ENCODE measurements at regions not wholly inside any gene's neighbourhood (a gene's known extent, or its start where the extent isn't known, plus 50 kb on each side); places are given as distances from the start of the nearest gene placed in this dataset.

DNA sequence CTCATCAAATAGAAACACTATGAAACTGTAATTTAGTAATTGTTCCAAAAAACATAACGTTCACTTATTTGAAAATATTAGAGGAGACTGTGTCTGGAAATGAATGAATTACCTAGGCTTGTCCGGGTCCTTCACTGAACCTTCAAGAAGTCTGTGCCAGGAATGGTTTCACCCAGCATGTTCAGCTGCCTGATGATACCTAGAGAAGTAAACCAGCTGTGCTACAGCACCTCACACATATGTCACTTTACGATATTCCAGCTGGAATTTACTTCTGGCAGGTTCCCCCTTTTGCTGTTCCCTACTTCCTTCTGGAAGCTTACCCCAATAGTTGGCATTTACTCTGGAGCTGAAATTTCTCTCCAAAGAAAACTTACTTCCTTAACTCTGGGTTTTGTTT lies 906.5 kb downstream of the FAT4 start:
- Mint-ChIP-seq H3K27me3 (no peaks in the 10 kb centered on the region), H3K4me3 (no peak overlapping the region), H3K4me1 (no peaks in the 10 kb centered on the region), H3K9me3 (peaks cover 0 to 5% (median 0%) of the 10 kb centered on the region in 7 donors), H3K36me3 (no peaks in the 10 kb centered on the region), H3K27ac (no peak overlapping the region)
- no peak for DNase-seq
- ATAC-seq (ENCODE audit: low read depth in 2 of 2): no peak

DNA sequence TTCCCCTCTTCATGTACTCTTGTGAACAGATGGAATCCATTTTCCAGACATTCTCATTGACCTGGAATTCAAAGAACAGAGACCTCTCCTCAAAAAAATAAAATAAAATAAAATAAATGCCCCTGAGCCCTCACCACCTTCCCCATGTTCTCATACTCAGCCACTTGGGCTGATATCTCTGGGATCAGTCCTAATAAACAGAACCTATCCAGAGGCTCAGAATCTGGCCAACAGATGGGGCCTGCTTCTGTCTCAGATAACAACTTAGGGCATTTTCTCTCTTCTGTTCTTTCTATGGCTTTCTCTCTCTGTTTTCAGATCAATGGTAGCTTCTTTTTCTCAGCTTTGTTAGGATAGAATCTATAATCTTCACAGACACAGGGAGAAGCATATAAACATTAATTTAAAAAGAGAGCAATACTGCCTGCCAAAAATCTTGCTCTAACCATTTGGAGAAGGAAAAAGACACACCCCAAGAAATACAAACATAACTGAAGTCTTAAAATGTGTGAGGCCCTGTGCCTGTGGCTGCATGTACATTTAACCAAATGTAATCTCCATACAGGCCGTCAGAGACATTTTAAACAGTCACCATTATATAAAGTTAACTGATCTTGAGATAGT lies 907.1 kb downstream of the FAT4 start:
- Mint-ChIP-seq H3K27me3 (no peaks in the 10 kb centered on the region), H3K36me3 (no peaks in the 10 kb centered on the region), H3K4me3 (no peak overlapping the region), H3K4me1 (no peaks in the 10 kb centered on the region), H3K27ac (no peak overlapping the region), H3K9me3 (peaks cover 0 to 5% (median 0%) of the 10 kb centered on the region in 7 donors)
- DNase-seq: no peak
- no peak for ATAC-seq (ENCODE audit: low read depth in 2 of 2)

- H3K36me3 Mint-ChIP-seq: no peaks in the 10 kb centered on the region
- H3K27me3 Mint-ChIP-seq: no peaks in the 10 kb centered on the region
- H3K27ac Mint-ChIP-seq: no peak overlapping the region
- DNase-seq: no peak
- no peak for ATAC-seq (ENCODE audit: low read depth in 2 of 2)
- no peak overlapping the region for H3K4me3 Mint-ChIP-seq
- H3K9me3 Mint-ChIP-seq: peaks cover 0 to 5% (median 0%) of the 10 kb centered on the region in 7 donors
- H3K4me1 Mint-ChIP-seq: no peaks in the 10 kb centered on the region
Observed at GRCh38 chr4:126223784-126224407, 909.1 kb downstream of the FAT4 start.

DNA sequence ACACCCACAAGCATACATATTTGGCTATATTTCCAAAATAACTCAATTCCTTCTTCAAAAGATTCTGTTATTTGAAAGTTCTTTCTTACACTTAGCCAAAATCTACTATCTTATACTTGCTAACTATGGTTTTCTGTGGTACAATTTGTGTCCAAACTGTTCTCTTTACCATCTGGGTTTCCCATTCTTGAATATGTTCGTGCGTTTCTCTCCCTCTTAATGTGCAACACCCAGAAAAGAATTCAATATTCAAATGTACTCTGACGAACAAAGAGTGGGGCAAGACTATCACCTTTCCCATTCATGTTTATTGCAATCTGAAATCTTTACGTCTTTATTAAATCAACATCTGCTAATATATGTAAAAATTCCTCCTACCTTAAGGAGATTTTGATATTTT lies 912.7 kb downstream of the FAT4 start:
- no peaks in the 10 kb centered on the region for H3K4me1 Mint-ChIP-seq
- H3K27me3 Mint-ChIP-seq: no peaks in the 10 kb centered on the region
- H3K9me3 Mint-ChIP-seq: peaks cover 0 to 8% (median 0%) of the 10 kb centered on the region in 7 donors
- no peak overlapping the region for H3K27ac Mint-ChIP-seq
- H3K4me3 Mint-ChIP-seq: no peak overlapping the region
- no peak for ATAC-seq (ENCODE audit: low read depth in 2 of 2)
- no peaks in the 10 kb centered on the region for H3K36me3 Mint-ChIP-seq
- no peak for DNase-seq

- DNase-seq: no peak
- no peaks in the 10 kb centered on the region for H3K36me3 Mint-ChIP-seq
- no peak for ATAC-seq (ENCODE audit: low read depth in 2 of 2)
- H3K4me3 Mint-ChIP-seq: no peak overlapping the region
- no peaks in the 10 kb centered on the region for H3K27me3 Mint-ChIP-seq
- peaks cover 0 to 22% (median 3%) of the 10 kb centered on the region in 7 donors for H3K9me3 Mint-ChIP-seq
- no peak overlapping the region for H3K27ac Mint-ChIP-seq
- H3K4me1 Mint-ChIP-seq: no peaks in the 10 kb centered on the region
Observed at GRCh38 chr4:126230269-126230668, 915.5 kb downstream of the FAT4 start.

DNA sequence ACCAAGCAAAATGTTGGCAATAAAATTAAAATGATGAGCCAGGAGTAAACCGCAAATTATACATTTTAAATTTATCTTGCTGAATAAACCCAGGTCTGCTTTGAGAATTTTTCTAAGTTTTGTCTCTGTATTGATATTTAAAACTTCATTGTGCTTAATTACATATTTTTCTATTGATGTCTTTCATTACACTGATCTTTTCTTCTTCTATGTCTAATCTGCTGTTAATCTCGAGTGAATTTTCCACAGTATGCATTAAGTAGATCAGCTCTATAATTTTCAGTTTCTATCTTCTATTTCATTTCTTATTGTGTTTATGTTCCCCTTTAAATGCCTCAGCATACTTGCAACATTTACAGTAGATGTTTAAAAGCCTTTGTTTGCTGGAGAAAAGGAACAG lies 918.7 kb downstream of the FAT4 start:
- H3K27me3 Mint-ChIP-seq: no peaks in the 10 kb centered on the region
- DNase-seq (no peak), ATAC-seq (ENCODE audit: low read depth in 2 of 2) (no peak)
- H3K36me3 Mint-ChIP-seq: no peaks in the 10 kb centered on the region
- H3K4me3 Mint-ChIP-seq: no peak overlapping the region
- H3K4me1 Mint-ChIP-seq: no peaks in the 10 kb centered on the region
- peaks cover 3 to 32% (median 8%) of the 10 kb centered on the region in 7 donors for H3K9me3 Mint-ChIP-seq
- H3K27ac Mint-ChIP-seq: no peak overlapping the region

GRCh38 chr4:126238013-126238412 lies 923.3 kb downstream of the FAT4 start:
- H3K27me3 Mint-ChIP-seq: no peaks in the 10 kb centered on the region
- DNase-seq (no peak), ATAC-seq (ENCODE audit: low read depth in 2 of 2) (no peak)
- no peaks in the 10 kb centered on the region for H3K4me1 Mint-ChIP-seq
- H3K4me3 Mint-ChIP-seq: no peak overlapping the region
- H3K27ac Mint-ChIP-seq: no peak overlapping the region
- no peaks in the 10 kb centered on the region for H3K36me3 Mint-ChIP-seq
- H3K9me3 Mint-ChIP-seq: peaks cover 3 to 25% (median 10%) of the 10 kb centered on the region in 7 donors

DNA sequence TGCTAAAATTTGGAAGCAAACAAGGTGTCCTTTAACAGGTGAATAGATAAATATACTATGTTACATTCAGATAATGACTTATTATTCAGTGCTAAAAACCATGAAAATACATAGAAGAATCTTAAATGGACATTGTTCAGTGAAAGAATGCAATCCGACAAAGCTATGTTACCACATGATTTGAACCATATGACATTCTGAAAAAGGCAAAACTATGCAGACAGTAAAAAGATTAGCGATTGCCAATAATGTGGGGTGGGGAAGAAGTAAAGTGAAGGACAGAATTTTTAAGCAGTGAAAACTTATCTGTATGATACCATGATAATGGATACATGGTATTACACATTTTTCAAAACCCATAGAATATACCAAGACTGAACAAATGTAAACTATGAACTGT lies 926.9 kb downstream of the FAT4 start:
- no peak for ATAC-seq (ENCODE audit: low read depth in 2 of 2)

DNA sequence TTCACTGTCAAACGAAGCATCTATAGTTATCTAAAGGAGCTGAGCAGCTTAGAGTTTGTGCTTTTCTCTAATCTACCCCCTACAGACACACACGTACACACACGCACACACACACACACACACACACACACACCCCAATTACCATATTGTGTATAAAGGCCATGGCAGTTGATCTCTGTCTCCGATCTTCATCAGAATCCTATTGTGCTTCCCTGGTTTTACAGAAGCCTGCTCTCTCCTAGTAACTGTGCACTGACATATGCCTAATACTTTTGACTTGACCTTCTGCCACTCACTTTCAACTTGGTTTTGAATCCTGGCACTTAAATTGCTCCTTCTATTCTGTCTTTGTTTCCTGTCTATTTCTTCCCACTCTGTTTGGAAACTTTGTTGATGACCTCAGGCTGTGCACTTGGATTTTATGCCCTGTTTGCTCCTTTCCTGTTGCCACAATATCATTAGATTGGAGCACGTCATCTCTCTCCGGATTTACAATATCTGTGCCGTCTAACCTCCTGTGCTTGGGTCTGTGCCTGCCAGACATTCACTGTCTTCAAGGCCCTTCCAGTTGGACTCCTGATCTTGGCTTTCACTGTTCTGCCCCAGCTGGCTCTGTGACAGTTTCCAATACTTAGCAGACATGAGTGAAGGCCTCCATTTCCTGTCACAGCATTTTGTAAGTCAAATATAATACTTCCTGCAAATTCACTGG lies 928.1 kb downstream of the FAT4 start:
- no peak overlapping the region for H3K4me3 Mint-ChIP-seq

More for the DNA sequence above, 926.9 kb downstream of the FAT4 start:
- Mint-ChIP-seq H3K4me3 (no peak overlapping the region), H3K4me1 (no peaks in the 10 kb centered on the region), H3K27me3 (no peaks in the 10 kb centered on the region), H3K36me3 (no peaks in the 10 kb centered on the region), H3K27ac (no peak overlapping the region), H3K9me3 (peaks cover 0 to 10% (median 4%) of the 10 kb centered on the region in 7 donors)
- DNase-seq: no peak

DNA sequence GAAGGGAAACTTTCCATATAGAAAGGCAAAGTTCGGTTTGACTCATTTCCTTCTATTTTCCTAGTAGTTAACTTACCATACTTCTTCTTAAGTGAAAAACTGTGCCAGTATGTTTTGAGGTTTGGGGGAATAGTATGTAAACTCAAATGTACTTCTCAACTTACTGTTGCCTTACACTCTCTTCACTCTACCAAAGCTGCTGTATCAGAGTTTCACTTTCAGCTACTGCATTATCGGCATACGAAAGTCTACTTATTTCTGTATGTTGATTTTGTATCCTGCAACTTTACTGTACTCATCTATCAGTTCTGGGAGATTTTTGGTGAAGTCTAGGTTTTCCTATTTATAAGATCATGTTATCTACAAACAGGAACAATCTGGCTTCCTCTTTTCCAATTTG lies 932.7 kb downstream of the FAT4 start:
- H3K27me3 Mint-ChIP-seq: no peaks in the 10 kb centered on the region
- ATAC-seq (ENCODE audit: low read depth in 2 of 2): no peak
- no peaks in the 10 kb centered on the region for H3K4me1 Mint-ChIP-seq
- no peaks in the 10 kb centered on the region for H3K36me3 Mint-ChIP-seq
- DNase-seq: no peak
- H3K4me3 Mint-ChIP-seq: no peak overlapping the region
- H3K9me3 Mint-ChIP-seq: peaks cover 0 to 9% (median 5%) of the 10 kb centered on the region in 7 donors
- H3K27ac Mint-ChIP-seq: no peak overlapping the region

More for the DNA sequence above, 928.1 kb downstream of the FAT4 start:
- ATAC-seq (ENCODE audit: low read depth in 2 of 2) (no peak), DNase-seq (no peak)
- Mint-ChIP-seq H3K27ac (peak overlapping the region in 1 of 6 donors; percentile 38), H3K36me3 (no peaks in the 10 kb centered on the region), H3K9me3 (peaks cover 0 to 6% (median 4%) of the 10 kb centered on the region in 7 donors), H3K4me1 (no peaks in the 10 kb centered on the region), H3K27me3 (no peaks in the 10 kb centered on the region)

DNA sequence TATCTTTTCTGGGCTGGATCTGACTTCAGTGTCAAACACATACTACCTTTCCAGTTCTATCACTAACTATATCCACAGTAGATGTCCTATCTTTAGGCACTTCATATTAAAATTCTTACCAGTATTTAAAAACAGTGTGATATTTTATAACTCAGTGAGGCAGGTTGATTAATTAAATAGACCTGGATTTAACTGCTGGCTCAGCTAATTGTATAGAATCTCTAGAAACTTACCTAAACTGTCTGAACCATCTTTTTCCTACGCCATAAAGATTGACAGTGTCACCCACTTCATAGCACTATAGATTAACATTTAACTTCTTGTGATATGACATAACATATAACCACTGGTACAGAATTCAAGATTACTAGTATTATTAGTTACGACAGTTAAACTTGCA lies 935.3 kb downstream of the FAT4 start:
- DNase-seq: no peak
- no peak overlapping the region for H3K27ac Mint-ChIP-seq
- H3K9me3 Mint-ChIP-seq: peaks cover 0 to 10% (median 6%) of the 10 kb centered on the region in 7 donors
- no peaks in the 10 kb centered on the region for H3K4me1 Mint-ChIP-seq
- H3K4me3 Mint-ChIP-seq: no peak overlapping the region
- no peak for ATAC-seq (ENCODE audit: low read depth in 2 of 2)
- no peaks in the 10 kb centered on the region for H3K27me3 Mint-ChIP-seq
- no peaks in the 10 kb centered on the region for H3K36me3 Mint-ChIP-seq

- H3K36me3 Mint-ChIP-seq: no peaks in the 10 kb centered on the region
- no peaks in the 10 kb centered on the region for H3K4me1 Mint-ChIP-seq
- H3K4me3 Mint-ChIP-seq: no peak overlapping the region
- ATAC-seq (ENCODE audit: low read depth in 2 of 2) (no peak), DNase-seq (no peak)
- peaks cover 0 to 16% (median 0%) of the 10 kb centered on the region in 7 donors for H3K9me3 Mint-ChIP-seq
- H3K27me3 Mint-ChIP-seq: no peaks in the 10 kb centered on the region
- H3K27ac Mint-ChIP-seq: no peak overlapping the region
Observed at GRCh38 chr4:126251169-126251568, 936.4 kb downstream of the FAT4 start.

GRCh38 chr4:126262665-126263064 lies 947.9 kb downstream of the FAT4 start:
- Mint-ChIP-seq H3K27ac (no peak overlapping the region), H3K4me1 (no peaks in the 10 kb centered on the region), H3K9me3 (peaks cover 0 to 3% (median 0%) of the 10 kb centered on the region in 7 donors), H3K36me3 (no peaks in the 10 kb centered on the region), H3K4me3 (no peak overlapping the region), H3K27me3 (no peaks in the 10 kb centered on the region)
- DNase-seq (no peak), ATAC-seq (ENCODE audit: low read depth in 2 of 2) (no peak)

DNA sequence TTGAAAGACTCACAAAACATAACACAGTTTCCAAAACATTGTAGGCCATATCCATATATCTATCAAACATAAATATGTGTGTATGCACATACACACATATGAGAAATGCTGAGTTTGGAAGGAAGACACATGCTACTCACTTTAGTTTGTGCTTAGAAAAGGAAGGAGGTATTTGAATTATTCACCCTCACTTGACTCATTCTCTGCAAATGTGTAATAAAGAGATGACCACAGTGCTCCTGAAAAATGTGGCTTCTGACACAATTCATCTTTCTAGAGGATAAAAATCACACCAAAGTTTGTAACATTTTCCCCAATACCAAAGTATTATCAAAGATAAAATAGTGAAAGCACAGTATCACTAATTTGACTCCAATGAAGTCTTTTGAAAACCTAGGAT lies 950.1 kb downstream of the FAT4 start:
- peaks cover 0 to 3% (median 0%) of the 10 kb centered on the region in 7 donors for H3K9me3 Mint-ChIP-seq
- no peak for ATAC-seq (ENCODE audit: low read depth in 2 of 2)
- no peaks in the 10 kb centered on the region for H3K36me3 Mint-ChIP-seq
- no peak overlapping the region for H3K4me3 Mint-ChIP-seq
- no peaks in the 10 kb centered on the region for H3K27me3 Mint-ChIP-seq
- no peak overlapping the region for H3K27ac Mint-ChIP-seq
- DNase-seq: no peak
- no peaks in the 10 kb centered on the region for H3K4me1 Mint-ChIP-seq
